Loucy (cell line): ENCODE measurements at regions not wholly inside any gene's neighbourhood (a gene's known extent, or its start where the extent isn't known, plus 50 kb on each side); places are given as distances from the start of the nearest gene placed in this dataset.

Experiments
- CTCF ChIP-seq: fragments of 200-600 bp; sonication (generic); conservative IDR thresholded peaks from 2 replicates; pipeline ENCODE4 v1.5.1; 2014; ENCODE audit warnings: mild to moderate bottlenecking, antibody characterized with exemption, low read length
- EZH2phosphoT487 ChIP-seq: fragments of 200-600 bp; IDR thresholded peaks from 2 replicates; pipeline ENCODE4 v1.6.1; 2018; ENCODE audit warnings: antibody characterized with exemption, mild to moderate bottlenecking, moderate library complexity, borderline replicate concordance

GRCh38 chrX:46216406-46216805 is 328.8 kb downstream of the ZNF674 start:
- TF ChIP-seq CTCF (no peak), EZH2phosphoT487 (no peak)
